ENCODE measurements at regions not wholly inside any gene's neighbourhood (a gene's known extent, or its start where the extent isn't known, plus 50 kb on each side); places are given as distances from the start of the nearest gene placed in this dataset.

DNA sequence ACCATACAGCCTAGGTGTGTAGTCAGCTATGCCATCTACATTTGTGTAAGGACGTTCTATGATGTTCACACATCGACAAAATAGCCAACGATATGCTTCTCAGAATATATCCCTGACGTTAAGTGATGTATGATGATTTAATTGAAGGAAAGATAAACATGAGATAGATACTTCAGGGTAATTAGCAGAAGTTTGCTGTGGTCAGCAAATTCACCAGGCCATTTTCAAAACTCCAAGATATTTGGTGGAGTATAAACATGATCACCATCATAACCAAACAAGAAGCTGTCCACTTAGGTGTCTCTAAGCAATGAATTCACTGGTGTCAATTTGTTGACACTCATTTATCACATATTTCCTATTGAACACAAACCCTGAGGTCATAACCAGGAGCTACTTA is 885.6 kb upstream of the NR2F2 start:
- Histone ChIP-seq H2AFZ (ENCODE audit: low read length) (no peak overlapping the region), H3K4me1 (replicated peaks in 1 of 4; ENCODE audit: control insufficient read depth in 3 of 4, insufficient read depth in 4 of 4, low read length in 3 of 4) (no peaks in the 10 kb centered on the region), H4K20me1 (replicated peaks in 1 of 2; ENCODE audit: control insufficient read depth in 1 of 2, insufficient read depth in 2 of 2, low read length in 2 of 2) (no peaks in the 10 kb centered on the region), H3K9ac (replicated peaks in 1 of 4; ENCODE audit: extremely low read depth in 1 of 4, low read depth in 3 of 4, low read length in 3 of 4) (no peak overlapping the region), H3K4me3 (ENCODE audit: extremely low read depth in 1 of 4, insufficient read depth in 2 of 4, low read depth in 3 of 4, low read length in 4 of 4) (no peak overlapping the region), H3K18ac (ENCODE audit: extremely low read depth, low read length) (no peak overlapping the region), H4K5ac (ENCODE audit: insufficient read length, low read depth, low read length) (no peak overlapping the region), H2BK12ac (ENCODE audit: low read depth, low read length) (no peak overlapping the region), H3K27ac (ENCODE audit: low read depth, low read length) (no peak overlapping the region), H2BK15ac (ENCODE audit: low read length) (no peak overlapping the region), H3K14ac (ENCODE audit: insufficient read length) (no peak overlapping the region), H3K56ac (replicated peaks; ENCODE audit: insufficient read length, low read depth, low read length) (no peak overlapping the region), H3K79me1 (ENCODE audit: low read depth, low read length) (no peaks in the 10 kb centered on the region), H3K36me3 (ENCODE audit: control insufficient read depth in 2 of 4, insufficient read depth in 4 of 4, low read length in 3 of 4) (no peaks in the 10 kb centered on the region), H3K23me2 (ENCODE audit: low read depth, low read length) (no peaks in the 10 kb centered on the region), H2BK5ac (ENCODE audit: low read depth, low read length) (no peak overlapping the region), H3K23ac (ENCODE audit: insufficient read length) (no peak overlapping the region), H3K9me3 (ENCODE audit: insufficient read depth in 2 of 2, low read depth in 1 of 2, low read length in 1 of 2) (no peaks in the 10 kb centered on the region), H3K4ac (replicated peaks; ENCODE audit: insufficient read length, low read depth, low read length) (no peak overlapping the region), H2AK5ac (ENCODE audit: low read depth, low read length) (no peak overlapping the region), H3K4me2 (ENCODE audit: insufficient read depth in 1 of 2, low read depth in 2 of 2, low read length in 2 of 2) (no peak overlapping the region), H2BK20ac (ENCODE audit: low read length) (no peak overlapping the region), H4K8ac (ENCODE audit: extremely low read depth, insufficient read depth, low read length) (no peak overlapping the region), H3K79me2 (ENCODE audit: control insufficient read depth in 1 of 2, insufficient read depth in 2 of 2, low read length in 2 of 2) (no peaks in the 10 kb centered on the region), H3K27me3 (replicated peaks in 1 of 4; ENCODE audit: control insufficient read depth in 3 of 4, extremely low read depth in 1 of 4, insufficient read depth in 3 of 4, low read length in 3 of 4) (no peaks in the 10 kb centered on the region), H4K91ac (replicated peaks; ENCODE audit: insufficient read length, low read length) (no peak overlapping the region), H2BK120ac (replicated peaks; ENCODE audit: low read depth, low read length) (no peak overlapping the region)
- ChIA-PET POLR2A (ENCODE audit: partially characterized antibody) (no interaction called here), CTCF (ENCODE audit: partially characterized antibody) (no interaction called here)
- FAIRE-seq (no peak), DNase-seq (ENCODE audit: low read depth in 1 of 2, low spot score in 2 of 2) (no peak)
- 80% methylated on average over 4 of the region's 4 CpGs; no CpG with 5 or more reads in 1 of the 2 experiments for WGBS, 2 experiments (ENCODE audit: extremely low coverage in 1 of 2, insufficient coverage in 1 of 2, insufficient read length in 1 of 2, insufficient replicate concordance in 2 of 2, low coverage in 1 of 2, low lambda C conversion rate in 2 of 2, missing lambda C conversion rate in 1 of 2)
- TF ChIP-seq, protein P1, sequence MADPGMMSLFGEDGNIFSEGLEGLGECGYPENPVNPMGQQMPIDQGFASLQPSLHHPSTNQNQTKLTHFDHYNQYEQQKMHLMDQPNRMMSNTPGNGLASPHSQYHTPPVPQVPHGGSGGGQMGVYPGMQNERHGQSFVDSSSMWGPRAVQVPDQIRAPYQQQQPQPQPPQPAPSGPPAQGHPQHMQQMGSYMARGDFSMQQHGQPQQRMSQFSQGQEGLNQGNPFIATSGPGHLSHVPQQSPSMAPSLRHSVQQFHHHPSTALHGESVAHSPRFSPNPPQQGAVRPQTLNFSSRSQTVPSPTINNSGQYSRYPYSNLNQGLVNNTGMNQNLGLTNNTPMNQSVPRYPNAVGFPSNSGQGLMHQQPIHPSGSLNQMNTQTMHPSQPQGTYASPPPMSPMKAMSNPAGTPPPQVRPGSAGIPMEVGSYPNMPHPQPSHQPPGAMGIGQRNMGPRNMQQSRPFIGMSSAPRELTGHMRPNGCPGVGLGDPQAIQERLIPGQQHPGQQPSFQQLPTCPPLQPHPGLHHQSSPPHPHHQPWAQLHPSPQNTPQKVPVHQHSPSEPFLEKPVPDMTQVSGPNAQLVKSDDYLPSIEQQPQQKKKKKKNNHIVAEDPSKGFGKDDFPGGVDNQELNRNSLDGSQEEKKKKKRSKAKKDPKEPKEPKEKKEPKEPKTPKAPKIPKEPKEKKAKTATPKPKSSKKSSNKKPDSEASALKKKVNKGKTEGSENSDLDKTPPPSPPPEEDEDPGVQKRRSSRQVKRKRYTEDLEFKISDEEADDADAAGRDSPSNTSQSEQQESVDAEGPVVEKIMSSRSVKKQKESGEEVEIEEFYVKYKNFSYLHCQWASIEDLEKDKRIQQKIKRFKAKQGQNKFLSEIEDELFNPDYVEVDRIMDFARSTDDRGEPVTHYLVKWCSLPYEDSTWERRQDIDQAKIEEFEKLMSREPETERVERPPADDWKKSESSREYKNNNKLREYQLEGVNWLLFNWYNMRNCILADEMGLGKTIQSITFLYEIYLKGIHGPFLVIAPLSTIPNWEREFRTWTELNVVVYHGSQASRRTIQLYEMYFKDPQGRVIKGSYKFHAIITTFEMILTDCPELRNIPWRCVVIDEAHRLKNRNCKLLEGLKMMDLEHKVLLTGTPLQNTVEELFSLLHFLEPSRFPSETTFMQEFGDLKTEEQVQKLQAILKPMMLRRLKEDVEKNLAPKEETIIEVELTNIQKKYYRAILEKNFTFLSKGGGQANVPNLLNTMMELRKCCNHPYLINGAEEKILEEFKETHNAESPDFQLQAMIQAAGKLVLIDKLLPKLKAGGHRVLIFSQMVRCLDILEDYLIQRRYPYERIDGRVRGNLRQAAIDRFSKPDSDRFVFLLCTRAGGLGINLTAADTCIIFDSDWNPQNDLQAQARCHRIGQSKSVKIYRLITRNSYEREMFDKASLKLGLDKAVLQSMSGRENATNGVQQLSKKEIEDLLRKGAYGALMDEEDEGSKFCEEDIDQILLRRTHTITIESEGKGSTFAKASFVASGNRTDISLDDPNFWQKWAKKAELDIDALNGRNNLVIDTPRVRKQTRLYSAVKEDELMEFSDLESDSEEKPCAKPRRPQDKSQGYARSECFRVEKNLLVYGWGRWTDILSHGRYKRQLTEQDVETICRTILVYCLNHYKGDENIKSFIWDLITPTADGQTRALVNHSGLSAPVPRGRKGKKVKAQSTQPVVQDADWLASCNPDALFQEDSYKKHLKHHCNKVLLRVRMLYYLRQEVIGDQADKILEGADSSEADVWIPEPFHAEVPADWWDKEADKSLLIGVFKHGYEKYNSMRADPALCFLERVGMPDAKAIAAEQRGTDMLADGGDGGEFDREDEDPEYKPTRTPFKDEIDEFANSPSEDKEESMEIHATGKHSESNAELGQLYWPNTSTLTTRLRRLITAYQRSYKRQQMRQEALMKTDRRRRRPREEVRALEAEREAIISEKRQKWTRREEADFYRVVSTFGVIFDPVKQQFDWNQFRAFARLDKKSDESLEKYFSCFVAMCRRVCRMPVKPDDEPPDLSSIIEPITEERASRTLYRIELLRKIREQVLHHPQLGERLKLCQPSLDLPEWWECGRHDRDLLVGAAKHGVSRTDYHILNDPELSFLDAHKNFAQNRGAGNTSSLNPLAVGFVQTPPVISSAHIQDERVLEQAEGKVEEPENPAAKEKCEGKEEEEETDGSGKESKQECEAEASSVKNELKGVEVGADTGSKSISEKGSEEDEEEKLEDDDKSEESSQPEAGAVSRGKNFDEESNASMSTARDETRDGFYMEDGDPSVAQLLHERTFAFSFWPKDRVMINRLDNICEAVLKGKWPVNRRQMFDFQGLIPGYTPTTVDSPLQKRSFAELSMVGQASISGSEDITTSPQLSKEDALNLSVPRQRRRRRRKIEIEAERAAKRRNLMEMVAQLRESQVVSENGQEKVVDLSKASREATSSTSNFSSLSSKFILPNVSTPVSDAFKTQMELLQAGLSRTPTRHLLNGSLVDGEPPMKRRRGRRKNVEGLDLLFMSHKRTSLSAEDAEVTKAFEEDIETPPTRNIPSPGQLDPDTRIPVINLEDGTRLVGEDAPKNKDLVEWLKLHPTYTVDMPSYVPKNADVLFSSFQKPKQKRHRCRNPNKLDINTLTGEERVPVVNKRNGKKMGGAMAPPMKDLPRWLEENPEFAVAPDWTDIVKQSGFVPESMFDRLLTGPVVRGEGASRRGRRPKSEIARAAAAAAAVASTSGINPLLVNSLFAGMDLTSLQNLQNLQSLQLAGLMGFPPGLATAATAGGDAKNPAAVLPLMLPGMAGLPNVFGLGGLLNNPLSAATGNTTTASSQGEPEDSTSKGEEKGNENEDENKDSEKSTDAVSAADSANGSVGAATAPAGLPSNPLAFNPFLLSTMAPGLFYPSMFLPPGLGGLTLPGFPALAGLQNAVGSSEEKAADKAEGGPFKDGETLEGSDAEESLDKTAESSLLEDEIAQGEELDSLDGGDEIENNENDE (IDR thresholded peaks at IDR 0.05; ENCODE audit: insufficient replicate concordance, low read length): no peak

Data from H1 (cell line).